Nephron (organoid): ENCODE measurements at regions not wholly inside any gene's neighbourhood (a gene's known extent, or its start where the extent isn't known, plus 50 kb on each side); places are given as distances from the start of the nearest gene placed in this dataset.

ENCODE experiments used
- H3K27ac Mint-ChIP-seq, 3 experiments: 2 replicates each; pipeline ENCODE4 v1.8.0; 2020; ENCODE audit warnings: mixed read lengths in 3 of 3, mild to moderate bottlenecking in 2 of 3, moderate library complexity in 1 of 3
- H3K27me3 Mint-ChIP-seq: 2 replicates; pipeline ENCODE4 v1.8.0; 2021; ENCODE audit warnings: low read depth, mild to moderate bottlenecking, moderate library complexity, mixed read lengths
- H3K36me3 Mint-ChIP-seq: 2 replicates; pipeline ENCODE4 v1.8.0; 2020; ENCODE audit warnings: low read depth, mixed read lengths
- H3K4me1 Mint-ChIP-seq: 2 replicates; pipeline ENCODE4 v1.8.0; 2020; ENCODE audit warnings: mixed read lengths
- H3K4me3 Mint-ChIP-seq, 3 experiments: 2 replicates each; pipeline ENCODE4 v1.8.0; 2020; ENCODE audit warnings: mild to moderate bottlenecking in 3 of 3, mixed read lengths in 3 of 3, moderate library complexity in 2 of 3
- H3K9me3 Mint-ChIP-seq: 2 replicates; pipeline ENCODE4 v1.8.0; 2020; ENCODE audit warnings: mixed read lengths
- CTCF ChIP-seq, 3 experiments: fragments of 200-600 bp; sonication (generic); IDR thresholded peaks; one replicate each; pipeline ENCODE4 v1.5.0; 2021; ENCODE audit warnings: antibody characterized with exemption in 3 of 3; ENCODE audit not compliant: unreplicated experiment in 3 of 3

- H3K4me3 Mint-ChIP-seq, result no peak overlapping the region
- no peak for TF ChIP-seq CTCF (IDR thresholded peaks at IDR 0.05; ENCODE audit: unreplicated experiment in 3 of 3)
- peaks cover 3% of the 10 kb centered on the region for H3K9me3 Mint-ChIP-seq
- peaks cover 16% of the 10 kb centered on the region for H3K27me3 Mint-ChIP-seq
- H3K36me3 Mint-ChIP-seq, result no peaks in the 10 kb centered on the region
- no peaks in the 10 kb centered on the region for H3K4me1 Mint-ChIP-seq
- no peak overlapping the region for H3K27ac Mint-ChIP-seq
Observed at GRCh38 chr1:244280201-244280600, 171.5 kb downstream of the ADSS2 start.

- Mint-ChIP-seq H3K36me3 (no peaks in the 10 kb centered on the region), H3K27ac (no peak overlapping the region), H3K4me1 (no peaks in the 10 kb centered on the region), H3K4me3 (no peak overlapping the region), H3K9me3 (peaks cover 3% of the 10 kb centered on the region), H3K27me3 (peaks cover 16% of the 10 kb centered on the region)
- TF ChIP-seq CTCF (IDR thresholded peaks at IDR 0.05; ENCODE audit: unreplicated experiment in 3 of 3), result no peak
Observed at GRCh38 chr1:244280859-244281258, 170.8 kb downstream of the ADSS2 start.

- H3K27me3 Mint-ChIP-seq, result peaks cover 1% of the 10 kb centered on the region
- TF ChIP-seq CTCF (IDR thresholded peaks at IDR 0.05; ENCODE audit: unreplicated experiment in 3 of 3), result no peak
- no peak overlapping the region for H3K27ac Mint-ChIP-seq
Observed at GRCh38 chr1:244283772-244284171, 167.9 kb downstream of the ADSS2 start.

GRCh38 chr1:244284641-244285156 is 167.0 kb downstream of the ADSS2 start:
- H3K4me3 Mint-ChIP-seq, result no peak overlapping the region
- H3K4me1 Mint-ChIP-seq, result no peaks in the 10 kb centered on the region
- no peaks in the 10 kb centered on the region for H3K27me3 Mint-ChIP-seq
- H3K9me3 Mint-ChIP-seq, result peaks cover 16% of the 10 kb centered on the region
- no peaks in the 10 kb centered on the region for H3K36me3 Mint-ChIP-seq
- no peak for TF ChIP-seq CTCF (IDR thresholded peaks at IDR 0.05; ENCODE audit: unreplicated experiment in 3 of 3)
- H3K27ac Mint-ChIP-seq, result no peak overlapping the region

More at GRCh38 chr1:244283772-244284171, 167.9 kb downstream of the ADSS2 start:
- Mint-ChIP-seq H3K9me3 (peaks cover 12% of the 10 kb centered on the region), H3K4me1 (no peaks in the 10 kb centered on the region), H3K36me3 (no peaks in the 10 kb centered on the region), H3K4me3 (no peak overlapping the region)

- TF ChIP-seq CTCF (IDR thresholded peaks at IDR 0.05; ENCODE audit: unreplicated experiment in 3 of 3), result no peak
- Mint-ChIP-seq H3K4me1 (no peaks in the 10 kb centered on the region), H3K9me3 (peaks cover 16% of the 10 kb centered on the region), H3K27me3 (peaks cover 4% of the 10 kb centered on the region), H3K36me3 (no peaks in the 10 kb centered on the region), H3K4me3 (no peak overlapping the region), H3K27ac (no peak overlapping the region)
Observed at GRCh38 chr1:244286341-244286740, 165.4 kb downstream of the ADSS2 start.

GRCh38 chr1:244287726-244288125 is 164.0 kb downstream of the ADSS2 start:
- Mint-ChIP-seq H3K4me3 (no peak overlapping the region), H3K36me3 (no peaks in the 10 kb centered on the region), H3K4me1 (no peaks in the 10 kb centered on the region), H3K27ac (no peak overlapping the region), H3K27me3 (peaks cover 4% of the 10 kb centered on the region), H3K9me3 (peaks cover 16% of the 10 kb centered on the region)
- no peak for TF ChIP-seq CTCF (IDR thresholded peaks at IDR 0.05; ENCODE audit: unreplicated experiment in 3 of 3)
